ENCODE measurements at regions not wholly inside any gene's neighbourhood (a gene's known extent, or its start where the extent isn't known, plus 50 kb on each side); places are given as distances from the start of the nearest gene placed in this dataset.

DNA sequence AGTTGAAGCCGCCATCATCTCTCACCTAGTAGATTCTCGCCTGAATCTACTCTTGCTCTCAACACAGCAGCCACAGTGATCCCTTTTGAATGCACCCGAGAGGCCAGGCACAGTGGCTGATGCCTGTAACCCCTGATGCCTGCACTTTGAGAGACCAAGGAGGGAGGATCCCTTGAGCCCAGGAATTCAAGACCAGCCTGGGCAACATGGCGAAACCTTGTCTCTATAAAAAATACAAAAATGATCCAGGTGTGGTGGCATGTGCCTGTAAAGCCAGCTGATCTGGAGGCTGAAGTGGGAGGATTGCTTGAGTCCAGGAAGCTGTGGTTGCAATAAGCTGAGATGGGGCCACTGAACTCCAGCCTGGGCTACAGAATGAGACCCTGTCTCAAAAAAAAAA, 60.3 kb upstream of the EML4 start:
- TF ChIP-seq EZH2phosphoT487 (IDR thresholded peaks at IDR 0.05; ENCODE audit: borderline replicate concordance, low read length), result no peak
- TF ChIP-seq, protein P1, sequence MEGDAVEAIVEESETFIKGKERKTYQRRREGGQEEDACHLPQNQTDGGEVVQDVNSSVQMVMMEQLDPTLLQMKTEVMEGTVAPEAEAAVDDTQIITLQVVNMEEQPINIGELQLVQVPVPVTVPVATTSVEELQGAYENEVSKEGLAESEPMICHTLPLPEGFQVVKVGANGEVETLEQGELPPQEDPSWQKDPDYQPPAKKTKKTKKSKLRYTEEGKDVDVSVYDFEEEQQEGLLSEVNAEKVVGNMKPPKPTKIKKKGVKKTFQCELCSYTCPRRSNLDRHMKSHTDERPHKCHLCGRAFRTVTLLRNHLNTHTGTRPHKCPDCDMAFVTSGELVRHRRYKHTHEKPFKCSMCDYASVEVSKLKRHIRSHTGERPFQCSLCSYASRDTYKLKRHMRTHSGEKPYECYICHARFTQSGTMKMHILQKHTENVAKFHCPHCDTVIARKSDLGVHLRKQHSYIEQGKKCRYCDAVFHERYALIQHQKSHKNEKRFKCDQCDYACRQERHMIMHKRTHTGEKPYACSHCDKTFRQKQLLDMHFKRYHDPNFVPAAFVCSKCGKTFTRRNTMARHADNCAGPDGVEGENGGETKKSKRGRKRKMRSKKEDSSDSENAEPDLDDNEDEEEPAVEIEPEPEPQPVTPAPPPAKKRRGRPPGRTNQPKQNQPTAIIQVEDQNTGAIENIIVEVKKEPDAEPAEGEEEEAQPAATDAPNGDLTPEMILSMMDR (IDR thresholded peaks at IDR 0.05; ENCODE audit: low read depth, low read length, poor library complexity, severe bottlenecking), result no peak
- H3K9me3 ChIP-seq (ENCODE audit: control insufficient read depth, insufficient read depth, low read length), result no peaks in the 10 kb centered on the region
- no peaks in the 10 kb centered on the region for H3F3A ChIP-seq (ENCODE audit: control insufficient read depth, insufficient read depth)
- H3K36me3 ChIP-seq (ENCODE audit: control insufficient read depth, low read length), result no peaks in the 10 kb centered on the region
- no peak overlapping the region for H3K27ac ChIP-seq (ENCODE audit: low read depth, low read length)
- peaks cover 85% of the 10 kb centered on the region for H3K27me3 ChIP-seq (ENCODE audit: control insufficient read depth, low read length)
- peaks cover 21% of the 10 kb centered on the region for H3K4me1 ChIP-seq (ENCODE audit: control insufficient read depth, low read length)
- no peak overlapping the region for H3K4me3 ChIP-seq (ENCODE audit: low read length)
- H3K9me2 ChIP-seq (replicated peaks; ENCODE audit: control insufficient read depth, low read length), result no peaks in the 10 kb centered on the region
- no peak overlapping the region for H3K4me2 ChIP-seq (ENCODE audit: low read length)
- H4K20me1 ChIP-seq (ENCODE audit: control insufficient read depth, insufficient read depth, low read depth, low read length), result no peaks in the 10 kb centered on the region; the same call in 1 of the 2 replicates
- no peaks in the 10 kb centered on the region for H3K79me2 ChIP-seq (ENCODE audit: control insufficient read depth, low read length)

- Histone ChIP-seq H3K27me3 (ENCODE audit: control insufficient read depth, low read length) (peaks cover 83% of the 10 kb centered on the region), H3K36me3 (ENCODE audit: control insufficient read depth, low read length) (no peaks in the 10 kb centered on the region), H3K79me2 (ENCODE audit: control insufficient read depth, low read length) (no peaks in the 10 kb centered on the region), H3F3A (ENCODE audit: control insufficient read depth, insufficient read depth) (no peaks in the 10 kb centered on the region), H3K27ac (ENCODE audit: low read depth, low read length) (no peak overlapping the region), H3K9me2 (replicated peaks; ENCODE audit: control insufficient read depth, low read length) (no peaks in the 10 kb centered on the region), H3K9me3 (ENCODE audit: control insufficient read depth, insufficient read depth, low read length) (no peaks in the 10 kb centered on the region), H4K20me1 (ENCODE audit: control insufficient read depth, insufficient read depth, low read depth, low read length) (no peaks in the 10 kb centered on the region; the same call in 1 of the 2 replicates), H3K4me2 (ENCODE audit: low read length) (no peak overlapping the region), H3K4me1 (ENCODE audit: control insufficient read depth, low read length) (peaks cover 15% of the 10 kb centered on the region), H3K4me3 (ENCODE audit: low read length) (no peak overlapping the region)
- TF ChIP-seq, protein P1 (IDR thresholded peaks at IDR 0.05; ENCODE audit: low read depth, low read length, poor library complexity, severe bottlenecking), result no peak
- no peak for TF ChIP-seq EZH2phosphoT487 (IDR thresholded peaks at IDR 0.05; ENCODE audit: borderline replicate concordance, low read length)
These were observed 59.1 kb upstream of the EML4 start for GRCh38 chr2:42109959-42110640.

DNA sequence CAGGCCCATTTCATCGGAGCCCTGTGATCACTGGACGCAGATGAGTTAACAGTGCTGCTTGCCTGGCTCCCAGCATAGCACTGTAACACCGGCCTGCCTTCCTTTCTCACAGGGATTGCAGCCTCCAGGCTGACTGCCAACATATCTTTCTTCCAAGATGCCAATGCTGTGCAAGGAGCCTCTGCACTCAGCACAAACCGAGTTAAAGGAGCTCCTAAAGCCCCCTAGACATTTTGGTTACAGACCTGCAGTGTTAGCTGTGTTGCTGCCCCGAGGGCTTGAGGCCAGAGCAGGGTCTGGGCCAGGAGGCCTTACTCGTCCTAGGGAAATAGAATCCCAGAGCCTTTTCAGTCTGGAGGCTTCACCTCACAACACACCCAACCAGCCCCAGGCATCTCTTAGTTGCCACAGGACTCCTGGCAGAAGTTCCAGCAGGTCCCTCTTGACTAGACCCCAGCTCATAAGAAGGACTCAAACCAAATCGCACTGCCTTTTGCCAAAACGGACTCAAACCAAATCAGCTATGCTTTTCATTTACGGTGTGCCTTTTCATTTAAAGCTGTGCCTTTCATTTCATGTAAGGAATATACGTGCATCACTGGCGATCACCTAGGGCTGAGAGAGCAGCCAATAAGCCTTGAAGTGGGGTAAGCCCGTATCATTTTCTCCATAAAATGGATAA, 58.4 kb upstream of the EML4 start:
- no peaks in the 10 kb centered on the region; the same call in 1 of the 2 replicates for H4K20me1 ChIP-seq (ENCODE audit: control insufficient read depth, insufficient read depth, low read depth, low read length)
- H3K27me3 ChIP-seq (ENCODE audit: control insufficient read depth, low read length), result peaks cover 82% of the 10 kb centered on the region
- TF ChIP-seq EZH2phosphoT487 (IDR thresholded peaks at IDR 0.05; ENCODE audit: borderline replicate concordance, low read length), result no peak
- no peaks in the 10 kb centered on the region for H3K9me3 ChIP-seq (ENCODE audit: control insufficient read depth, insufficient read depth, low read length)
- no peaks in the 10 kb centered on the region for H3K9me2 ChIP-seq (replicated peaks; ENCODE audit: control insufficient read depth, low read length)
- H3K4me3 ChIP-seq (ENCODE audit: low read length), result no peak overlapping the region
- no peaks in the 10 kb centered on the region for H3K36me3 ChIP-seq (ENCODE audit: control insufficient read depth, low read length)
- H3K27ac ChIP-seq (ENCODE audit: low read depth, low read length), result no peak overlapping the region
- H3F3A ChIP-seq (ENCODE audit: control insufficient read depth, insufficient read depth), result no peaks in the 10 kb centered on the region
- H3K79me2 ChIP-seq (ENCODE audit: control insufficient read depth, low read length), result no peaks in the 10 kb centered on the region
- peaks cover 8% of the 10 kb centered on the region for H3K4me1 ChIP-seq (ENCODE audit: control insufficient read depth, low read length)
- H3K4me2 ChIP-seq (ENCODE audit: low read length), result no peak overlapping the region

GRCh38 chr2:42112418-42112817, 56.7 kb upstream of the EML4 start:
- H3K36me3 ChIP-seq (ENCODE audit: control insufficient read depth, low read length), result no peaks in the 10 kb centered on the region
- no peak overlapping the region for H3K4me2 ChIP-seq (ENCODE audit: low read length)
- H3K27ac ChIP-seq (ENCODE audit: low read depth, low read length), result no peak overlapping the region

More at GRCh38 chr2:42112418-42112817, 56.7 kb upstream of the EML4 start:
- Histone ChIP-seq H4K20me1 (ENCODE audit: control insufficient read depth, insufficient read depth, low read depth, low read length) (no peaks in the 10 kb centered on the region; the same call in 1 of the 2 replicates), H3K9me3 (ENCODE audit: control insufficient read depth, insufficient read depth, low read length) (no peaks in the 10 kb centered on the region), H3K4me3 (ENCODE audit: low read length) (no peak overlapping the region), H3F3A (ENCODE audit: control insufficient read depth, insufficient read depth) (no peaks in the 10 kb centered on the region), H3K4me1 (ENCODE audit: control insufficient read depth, low read length) (0 out of 2 replicates have a peak, but pooled peaks cover under 1% of the 10 kb centered on the region), H3K79me2 (ENCODE audit: control insufficient read depth, low read length) (no peaks in the 10 kb centered on the region), H3K9me2 (replicated peaks; ENCODE audit: control insufficient read depth, low read length) (no peaks in the 10 kb centered on the region), H3K27me3 (ENCODE audit: control insufficient read depth, low read length) (peaks cover 83% of the 10 kb centered on the region)
- no peak for TF ChIP-seq EZH2phosphoT487 (IDR thresholded peaks at IDR 0.05; ENCODE audit: borderline replicate concordance, low read length)
- TF ChIP-seq, protein P1 (IDR thresholded peaks at IDR 0.05; ENCODE audit: low read depth, low read length, poor library complexity, severe bottlenecking), result no peak

All from DOHH2 (cell line).